Activated B cell treated with CpG ODN at 0.5 μM for 24 hours (primary cell): ENCODE measurements at regions not wholly inside any gene's neighbourhood (a gene's known extent, or its start where the extent isn't known, plus 50 kb on each side); places are given as distances from the start of the nearest gene placed in this dataset.

Experiments used
- ATAC-seq: fragments of 200-7000 bp; cut with Tn5 transposase; one replicate; pipeline ENCODE4 v1.10.0; 2021; ENCODE audit warnings: low read depth, mild to moderate bottlenecking, moderate library complexity
- CTCF ChIA-PET: fragments of 350-600 bp; sonication (Branson Sonifier 250); formaldehyde crosslinking; loops from one replicate; lab custom pipeline; 2021; ENCODE audit warnings: antibody characterized with exemption; lab: Charles Lee
- POLR2A ChIA-PET: fragments of 350-600 bp; sonication (Branson Sonifier 250); formaldehyde crosslinking; loops from one replicate; lab custom pipeline; 2021; ENCODE audit warnings: antibody characterized with exemption; lab: Charles Lee
- DNase-seq: peaks from one replicate; pipeline ENCODE4 v3.0.0; 2022
- H3K27ac Mint-ChIP-seq: one replicate; pipeline ENCODE4 v1.8.0; 2020; ENCODE audit warnings: mixed read lengths
- H3K27me3 Mint-ChIP-seq: one replicate; pipeline ENCODE4 v1.8.0; 2021; ENCODE audit warnings: mixed read lengths
- H3K36me3 Mint-ChIP-seq: one replicate; pipeline ENCODE4 v1.8.0; 2021; ENCODE audit warnings: low read depth, mixed read lengths
- H3K4me1 Mint-ChIP-seq: one replicate; pipeline ENCODE4 v1.8.0; 2021; ENCODE audit warnings: mixed read lengths
- H3K4me3 Mint-ChIP-seq: one replicate; pipeline ENCODE4 v1.8.0; 2020; ENCODE audit warnings: mild to moderate bottlenecking, mixed read lengths
- H3K9me3 Mint-ChIP-seq: one replicate; pipeline ENCODE4 v1.8.0; 2020; ENCODE audit warnings: mixed read lengths
- CTCF ChIP-seq: fragments of 200-600 bp; IDR thresholded peaks from one replicate; pipeline ENCODE4 v1.8.0; 2022; ENCODE audit warnings: antibody characterized with exemption, mild to moderate bottlenecking
- intact Hi-C: fragments of 100-400 bp; cut with micrococcal nuclease; formaldehyde crosslinking; loops from one replicate; pipeline ENCODE4 v1.15.1; 2024

GRCh38 chr16:49010879-49011278, 270.8 kb downstream of the CBLN1 start:
- Mint-ChIP-seq H3K36me3 (no peaks in the 10 kb centered on the region), H3K27ac (no peak overlapping the region), H3K27me3 (no peaks in the 10 kb centered on the region), H3K4me1 (no peaks in the 10 kb centered on the region), H3K4me3 (no peak overlapping the region), H3K9me3 (no peaks in the 10 kb centered on the region)
- POLR2A ChIA-PET, result no interaction called here
- CTCF ChIA-PET, result no interaction called here
- DNase-seq, result no peak
- intact Hi-C loops, result no loop called here
- ATAC-seq, result no peak
- TF ChIP-seq CTCF, result no peak

- CTCF ChIA-PET, result no interaction called here
- TF ChIP-seq CTCF, result no peak
Measured at GRCh38 chr16:49010396-49010795, 271.2 kb downstream of the CBLN1 start.

GRCh38 chr16:49009204-49009603, 272.4 kb downstream of the CBLN1 start:
- no peak for TF ChIP-seq CTCF
- DNase-seq, result no peak
- Mint-ChIP-seq H3K27ac (no peak overlapping the region), H3K4me1 (no peaks in the 10 kb centered on the region), H3K4me3 (no peak overlapping the region), H3K27me3 (no peaks in the 10 kb centered on the region), H3K9me3 (no peaks in the 10 kb centered on the region), H3K36me3 (no peaks in the 10 kb centered on the region)
- POLR2A ChIA-PET, result no interaction called here
- intact Hi-C loops, result no loop called here
- ATAC-seq, result no peak
- CTCF ChIA-PET, result no interaction called here

More at GRCh38 chr16:49010396-49010795, 271.2 kb downstream of the CBLN1 start:
- Mint-ChIP-seq H3K4me1 (no peaks in the 10 kb centered on the region), H3K27ac (no peak overlapping the region), H3K36me3 (no peaks in the 10 kb centered on the region), H3K27me3 (no peaks in the 10 kb centered on the region), H3K4me3 (no peak overlapping the region), H3K9me3 (no peaks in the 10 kb centered on the region)
- POLR2A ChIA-PET, result no interaction called here
- intact Hi-C loops, result no loop called here
- DNase-seq (no peak), ATAC-seq (no peak)

- H3K4me1 Mint-ChIP-seq, result no peaks in the 10 kb centered on the region
- no peaks in the 10 kb centered on the region for H3K9me3 Mint-ChIP-seq
- ChIA-PET CTCF (no interaction called here), POLR2A (no interaction called here)
- no peaks in the 10 kb centered on the region for H3K27me3 Mint-ChIP-seq
- no peak for TF ChIP-seq CTCF
- H3K27ac Mint-ChIP-seq, result no peak overlapping the region
- no peaks in the 10 kb centered on the region for H3K36me3 Mint-ChIP-seq
- H3K4me3 Mint-ChIP-seq, result no peak overlapping the region
- ATAC-seq, result no peak
- intact Hi-C loops, result no loop called here
- no peak for DNase-seq
Measured at GRCh38 chr16:49003992-49004391, 277.6 kb downstream of the CBLN1 start.

GRCh38 chr16:49003022-49003421, 278.6 kb downstream of the CBLN1 start:
- TF ChIP-seq CTCF, result no peak
- Mint-ChIP-seq H3K27ac (no peak overlapping the region), H3K27me3 (no peaks in the 10 kb centered on the region), H3K9me3 (no peaks in the 10 kb centered on the region), H3K36me3 (no peaks in the 10 kb centered on the region), H3K4me1 (no peaks in the 10 kb centered on the region), H3K4me3 (no peak overlapping the region)
- ChIA-PET CTCF (no interaction called here), POLR2A (no interaction called here)
- DNase-seq (no peak), ATAC-seq (no peak)
- intact Hi-C loops, result no loop called here
